ENCODE measurements at regions not wholly inside any gene's neighbourhood (a gene's known extent, or its start where the extent isn't known, plus 50 kb on each side); places are given as distances from the start of the nearest gene placed in this dataset.

- H3K79me2 ChIP-seq (ENCODE audit: insufficient read depth, low read length): no peaks in the 10 kb centered on the region
- no peaks in the 10 kb centered on the region for H3K36me3 ChIP-seq (ENCODE audit: low read length)
Observed at GRCh38 chr5:171688696-171689495, 96.7 kb upstream of the SMIM23 start.

DNA sequence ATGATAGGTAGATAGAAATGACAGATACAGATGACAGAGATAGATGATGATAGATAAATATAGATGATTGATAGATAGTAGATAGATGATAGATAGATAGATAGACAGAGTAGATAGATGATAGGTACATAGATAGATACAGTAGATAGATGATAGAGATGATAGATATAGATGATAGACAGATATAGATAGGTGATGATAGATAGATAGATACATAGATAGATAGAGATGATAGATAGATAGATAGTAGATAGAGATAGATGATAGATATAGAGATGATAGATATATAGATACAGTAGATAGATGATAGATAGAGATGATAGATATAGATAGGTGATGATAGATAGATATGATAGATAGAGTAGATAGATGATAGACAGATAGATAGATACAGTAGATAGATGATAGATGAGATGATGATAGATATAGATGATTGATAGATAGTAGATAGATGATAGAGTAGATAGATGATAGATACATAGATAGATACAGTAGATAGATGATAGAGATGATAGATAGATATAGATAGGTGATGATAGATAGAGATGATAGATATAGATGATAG lies 95.7 kb upstream of the SMIM23 start:
- Histone ChIP-seq H3F3A (ENCODE audit: insufficient read depth) (no peaks in the 10 kb centered on the region), H3K27me3 (ENCODE audit: low read length) (no peaks in the 10 kb centered on the region), H4K20me1 (ENCODE audit: low read depth, low read length) (no peaks in the 10 kb centered on the region), H3K9me2 (replicated peaks; ENCODE audit: insufficient read depth, low read length) (no peaks in the 10 kb centered on the region), H3K36me3 (ENCODE audit: low read length) (no peaks in the 10 kb centered on the region), H3K9ac (ENCODE audit: low read length) (no peak overlapping the region), H3K9me3 (ENCODE audit: insufficient read depth, low read length) (no peaks in the 10 kb centered on the region), H2AFZ (ENCODE audit: low read depth, low read length, severe bottlenecking) (no peak overlapping the region), H3K4me2 (ENCODE audit: low read depth, low read length, poor library complexity, severe bottlenecking) (no peak overlapping the region), H3K27ac (ENCODE audit: low read depth, low read length) (no peak overlapping the region), H3K4me3 (ENCODE audit: insufficient read depth, low read length, poor library complexity, severe bottlenecking) (no peak overlapping the region), H3K79me2 (ENCODE audit: insufficient read depth, low read length) (no peaks in the 10 kb centered on the region)
- no peak for TF ChIP-seq EZH2phosphoT487 (conservative IDR thresholded peaks at IDR 0.05; ENCODE audit: low read length)
- TF ChIP-seq, protein P1, sequence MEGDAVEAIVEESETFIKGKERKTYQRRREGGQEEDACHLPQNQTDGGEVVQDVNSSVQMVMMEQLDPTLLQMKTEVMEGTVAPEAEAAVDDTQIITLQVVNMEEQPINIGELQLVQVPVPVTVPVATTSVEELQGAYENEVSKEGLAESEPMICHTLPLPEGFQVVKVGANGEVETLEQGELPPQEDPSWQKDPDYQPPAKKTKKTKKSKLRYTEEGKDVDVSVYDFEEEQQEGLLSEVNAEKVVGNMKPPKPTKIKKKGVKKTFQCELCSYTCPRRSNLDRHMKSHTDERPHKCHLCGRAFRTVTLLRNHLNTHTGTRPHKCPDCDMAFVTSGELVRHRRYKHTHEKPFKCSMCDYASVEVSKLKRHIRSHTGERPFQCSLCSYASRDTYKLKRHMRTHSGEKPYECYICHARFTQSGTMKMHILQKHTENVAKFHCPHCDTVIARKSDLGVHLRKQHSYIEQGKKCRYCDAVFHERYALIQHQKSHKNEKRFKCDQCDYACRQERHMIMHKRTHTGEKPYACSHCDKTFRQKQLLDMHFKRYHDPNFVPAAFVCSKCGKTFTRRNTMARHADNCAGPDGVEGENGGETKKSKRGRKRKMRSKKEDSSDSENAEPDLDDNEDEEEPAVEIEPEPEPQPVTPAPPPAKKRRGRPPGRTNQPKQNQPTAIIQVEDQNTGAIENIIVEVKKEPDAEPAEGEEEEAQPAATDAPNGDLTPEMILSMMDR (IDR thresholded peaks at IDR 0.05; ENCODE audit: insufficient read depth, low read length, poor library complexity, severe bottlenecking): no peak

More at GRCh38 chr5:171688696-171689495, 96.7 kb upstream of the SMIM23 start:
- H3K9me3 ChIP-seq (ENCODE audit: insufficient read depth, low read length): no peaks in the 10 kb centered on the region
- no peak overlapping the region for H2AFZ ChIP-seq (ENCODE audit: low read depth, low read length, severe bottlenecking)
- TF ChIP-seq EZH2phosphoT487 (conservative IDR thresholded peaks at IDR 0.05; ENCODE audit: low read length): no peak
- TF ChIP-seq, protein P1 (IDR thresholded peaks at IDR 0.05; ENCODE audit: insufficient read depth, low read length, poor library complexity, severe bottlenecking): no peak
- no peak overlapping the region for H3K4me2 ChIP-seq (ENCODE audit: low read depth, low read length, poor library complexity, severe bottlenecking)
- H3K27me3 ChIP-seq (ENCODE audit: low read length): no peaks in the 10 kb centered on the region
- H4K20me1 ChIP-seq (ENCODE audit: low read depth, low read length): no peaks in the 10 kb centered on the region
- no peaks in the 10 kb centered on the region for H3F3A ChIP-seq (ENCODE audit: insufficient read depth)
- no peak overlapping the region for H3K9ac ChIP-seq (ENCODE audit: low read length)
- H3K4me3 ChIP-seq (ENCODE audit: insufficient read depth, low read length, poor library complexity, severe bottlenecking): no peak overlapping the region
- no peak overlapping the region for H3K27ac ChIP-seq (ENCODE audit: low read depth, low read length)
- no peaks in the 10 kb centered on the region for H3K9me2 ChIP-seq (replicated peaks; ENCODE audit: insufficient read depth, low read length)

GRCh38 chr5:171692107-171692506 lies 93.5 kb upstream of the SMIM23 start:
- Histone ChIP-seq H3K4me2 (ENCODE audit: low read depth, low read length, poor library complexity, severe bottlenecking) (no peak overlapping the region), H3F3A (ENCODE audit: insufficient read depth) (no peaks in the 10 kb centered on the region), H3K36me3 (ENCODE audit: low read length) (no peaks in the 10 kb centered on the region), H3K9me3 (ENCODE audit: insufficient read depth, low read length) (no peaks in the 10 kb centered on the region), H3K79me2 (ENCODE audit: insufficient read depth, low read length) (no peaks in the 10 kb centered on the region), H3K9me2 (replicated peaks; ENCODE audit: insufficient read depth, low read length) (no peaks in the 10 kb centered on the region), H3K9ac (ENCODE audit: low read length) (no peak overlapping the region), H4K20me1 (ENCODE audit: low read depth, low read length) (no peaks in the 10 kb centered on the region), H3K4me3 (ENCODE audit: insufficient read depth, low read length, poor library complexity, severe bottlenecking) (no peak overlapping the region), H3K27ac (ENCODE audit: low read depth, low read length) (no peak overlapping the region), H3K27me3 (ENCODE audit: low read length) (no peaks in the 10 kb centered on the region), H2AFZ (ENCODE audit: low read depth, low read length, severe bottlenecking) (no peak overlapping the region)
- TF ChIP-seq, protein P1 (IDR thresholded peaks at IDR 0.05; ENCODE audit: insufficient read depth, low read length, poor library complexity, severe bottlenecking): no peak
- no peak for TF ChIP-seq EZH2phosphoT487 (conservative IDR thresholded peaks at IDR 0.05; ENCODE audit: low read length)
